ENCODE measurements at regions not wholly inside any gene's neighbourhood (a gene's known extent, or its start where the extent isn't known, plus 50 kb on each side); places are given as distances from the start of the nearest gene placed in this dataset.

DNA sequence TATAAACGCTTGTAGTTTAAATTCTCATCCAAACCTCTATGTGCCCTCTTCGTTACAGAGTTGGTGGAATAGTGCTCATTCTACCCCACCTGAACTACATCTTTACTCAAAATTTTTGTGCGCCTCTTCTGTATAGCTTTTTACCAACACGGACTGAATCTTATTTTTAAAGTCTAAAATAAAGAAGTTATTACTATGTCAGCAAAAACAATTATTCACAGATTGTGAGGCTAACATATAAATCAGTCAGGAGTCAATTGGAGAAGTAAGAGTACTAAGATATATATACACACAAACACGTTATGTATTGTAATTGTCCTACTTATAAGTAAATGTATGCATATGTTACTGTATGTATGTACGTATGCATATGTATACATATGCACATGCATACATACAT lies 274.9 kb upstream of the ADGRL4 start:
- TF ChIP-seq, protein P1, sequence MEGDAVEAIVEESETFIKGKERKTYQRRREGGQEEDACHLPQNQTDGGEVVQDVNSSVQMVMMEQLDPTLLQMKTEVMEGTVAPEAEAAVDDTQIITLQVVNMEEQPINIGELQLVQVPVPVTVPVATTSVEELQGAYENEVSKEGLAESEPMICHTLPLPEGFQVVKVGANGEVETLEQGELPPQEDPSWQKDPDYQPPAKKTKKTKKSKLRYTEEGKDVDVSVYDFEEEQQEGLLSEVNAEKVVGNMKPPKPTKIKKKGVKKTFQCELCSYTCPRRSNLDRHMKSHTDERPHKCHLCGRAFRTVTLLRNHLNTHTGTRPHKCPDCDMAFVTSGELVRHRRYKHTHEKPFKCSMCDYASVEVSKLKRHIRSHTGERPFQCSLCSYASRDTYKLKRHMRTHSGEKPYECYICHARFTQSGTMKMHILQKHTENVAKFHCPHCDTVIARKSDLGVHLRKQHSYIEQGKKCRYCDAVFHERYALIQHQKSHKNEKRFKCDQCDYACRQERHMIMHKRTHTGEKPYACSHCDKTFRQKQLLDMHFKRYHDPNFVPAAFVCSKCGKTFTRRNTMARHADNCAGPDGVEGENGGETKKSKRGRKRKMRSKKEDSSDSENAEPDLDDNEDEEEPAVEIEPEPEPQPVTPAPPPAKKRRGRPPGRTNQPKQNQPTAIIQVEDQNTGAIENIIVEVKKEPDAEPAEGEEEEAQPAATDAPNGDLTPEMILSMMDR (conservative IDR thresholded peaks at IDR 0.05; ENCODE audit: low read depth, low read length) = no peak
- no peak for TF ChIP-seq EZH2 (IDR thresholded peaks at IDR 0.05; ENCODE audit: borderline replicate concordance, low read depth, low read length, poor library complexity, severe bottlenecking)

Measured in A673 (cell line).